Suppressor macrophage (primary cell): ENCODE measurements at regions not wholly inside any gene's neighbourhood (a gene's known extent, or its start where the extent isn't known, plus 50 kb on each side); places are given as distances from the start of the nearest gene placed in this dataset.
A peak's percentile ranks its signal among the peaks of the same experiment; 100 is the strongest.

Experiments
- DNase-seq, 4 experiments: peaks; one replicate each; pipeline ENCODE4 v3.0.0-alpha.2; 2020 to 2022

GRCh38 chr2:57850415-57851130 is 196.0 kb upstream of the VRK2 start:
- no peak for DNase-seq

DNA sequence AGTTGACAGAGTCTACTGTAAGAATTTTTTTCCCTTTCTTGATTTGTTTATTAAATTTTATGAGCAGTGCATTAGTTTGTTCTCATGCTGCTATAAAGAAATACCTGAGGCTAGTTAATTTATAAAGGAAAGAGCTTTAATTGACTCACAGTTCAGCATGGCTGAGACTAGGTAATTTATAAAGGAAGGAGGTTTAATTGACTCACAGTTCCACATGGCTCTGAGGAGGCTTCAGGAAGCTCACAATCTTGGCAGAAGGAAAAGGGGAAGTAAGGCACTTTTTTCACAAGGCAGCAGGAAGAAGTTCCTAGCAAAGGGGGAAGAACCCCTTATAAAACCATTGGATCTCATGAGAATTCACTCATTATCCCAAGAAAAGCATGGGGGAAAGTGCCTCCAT is 191.4 kb upstream of the VRK2 start:
- peak in 3 of 4 experiments; percentile 34 to 46 (median 45) for DNase-seq

- no peak for DNase-seq
These were observed 186.9 kb upstream of the VRK2 start for GRCh38 chr2:57859755-57860154.

DNA sequence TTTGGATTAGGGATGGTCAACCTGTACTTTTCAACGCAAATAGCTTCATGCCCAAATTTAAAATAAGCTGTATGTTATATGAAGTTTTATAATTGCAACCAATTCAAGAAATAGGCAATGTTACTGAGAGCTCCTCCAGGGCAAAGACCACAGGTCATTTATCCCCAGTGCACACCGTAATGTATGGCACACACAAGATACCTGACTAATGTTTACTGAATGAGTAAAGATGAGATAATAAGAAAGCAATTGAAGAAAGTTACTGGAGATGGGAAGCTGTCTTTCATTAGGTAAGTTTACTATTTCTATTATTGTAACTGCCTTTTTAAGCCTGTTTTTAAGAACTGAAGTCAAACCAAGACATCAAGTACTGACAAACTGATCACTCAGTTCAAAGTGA is 184.5 kb upstream of the VRK2 start:
- no peak for DNase-seq

GRCh38 chr2:57862727-57863126 is 183.9 kb upstream of the VRK2 start:
- no peak for DNase-seq

- no peak for DNase-seq
These were observed 181.7 kb upstream of the VRK2 start for GRCh38 chr2:57864926-57865325.

DNA sequence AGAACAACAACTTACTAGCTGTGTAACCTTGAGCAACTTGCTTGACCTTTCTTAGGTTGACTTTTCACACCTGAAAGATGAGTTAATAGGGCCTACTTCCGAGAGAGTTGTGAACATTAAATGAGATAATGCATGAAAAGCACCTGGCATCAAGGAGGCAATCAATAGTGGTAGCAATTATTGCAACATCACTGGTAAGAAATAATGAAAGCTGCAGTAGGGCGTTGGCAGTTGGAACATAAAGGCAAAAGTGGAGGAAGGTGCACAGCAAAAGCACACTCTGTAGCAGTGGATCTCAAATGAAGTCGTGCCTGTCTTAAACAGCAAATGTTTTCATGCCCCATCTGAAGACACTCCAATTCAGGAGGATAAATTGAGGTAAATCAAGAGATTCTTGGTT is 178.9 kb upstream of the VRK2 start:
- DNase-seq: no peak

- no peak for DNase-seq
These were observed 177.9 kb upstream of the VRK2 start for GRCh38 chr2:57868619-57869139.

GRCh38 chr2:57869758-57870344 is 176.8 kb upstream of the VRK2 start:
- DNase-seq: no peak

- DNase-seq: peak in 2 of 4 experiments; percentile 11 to 40
These were observed 170.3 kb upstream of the VRK2 start for GRCh38 chr2:57876313-57876712.

DNA sequence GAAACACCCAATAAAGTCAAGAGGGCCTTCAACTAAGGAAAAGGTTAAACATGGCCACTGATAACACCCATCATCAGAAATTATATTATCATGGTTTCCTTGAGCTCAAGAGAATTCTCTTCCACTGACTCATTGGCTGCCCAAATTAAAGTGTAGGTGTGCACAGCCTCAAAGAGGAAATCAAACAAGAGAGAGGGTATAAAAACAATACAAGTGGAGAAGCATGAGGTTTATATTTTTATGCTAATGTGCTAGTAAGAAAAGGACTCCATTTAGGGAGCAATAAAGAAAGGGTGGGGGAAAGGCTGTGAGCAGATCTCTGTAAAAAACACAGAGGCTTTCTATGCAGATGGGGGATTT is 168.8 kb upstream of the VRK2 start:
- DNase-seq: no peak

- no peak for DNase-seq
These were observed 168.3 kb upstream of the VRK2 start for GRCh38 chr2:57878171-57878865.

DNA sequence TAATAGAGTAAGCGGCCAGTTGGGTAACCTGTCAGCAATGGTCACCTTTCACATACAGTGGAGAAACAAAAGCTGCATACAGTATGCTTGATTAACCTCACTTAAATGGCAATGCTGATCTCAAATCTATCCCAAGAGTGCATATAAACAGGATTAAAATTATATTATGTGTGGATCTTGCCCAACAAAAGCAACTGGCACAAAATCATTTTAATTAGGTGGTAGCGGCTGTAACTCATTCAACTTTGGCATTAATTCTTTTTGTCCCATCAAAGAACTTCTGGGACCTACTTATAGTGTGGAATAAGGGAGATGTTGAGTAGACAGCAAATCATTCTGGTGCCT is 167.8 kb upstream of the VRK2 start:
- DNase-seq: no peak

GRCh38 chr2:57880446-57880845 is 166.2 kb upstream of the VRK2 start:
- no peak for DNase-seq

DNA sequence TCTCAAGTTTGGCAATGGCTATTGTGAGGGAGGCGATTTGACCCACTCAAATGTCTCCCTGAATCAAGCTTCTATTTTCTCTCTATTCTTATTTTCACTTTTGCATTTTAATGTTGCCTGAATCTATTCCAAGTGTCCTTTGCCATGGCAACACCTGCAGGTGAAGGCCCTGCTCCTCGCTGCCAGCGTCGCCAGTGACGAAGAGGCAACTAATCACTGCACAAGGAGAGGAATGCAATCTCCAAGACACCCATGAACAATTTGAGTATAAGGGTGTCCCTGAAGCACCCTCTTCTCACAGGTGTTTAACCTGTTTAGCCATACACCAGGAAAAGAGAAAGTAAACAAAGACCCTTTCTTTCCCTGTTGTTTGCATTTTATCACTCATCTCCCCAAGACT is 165.6 kb upstream of the VRK2 start:
- DNase-seq: no peak

DNA sequence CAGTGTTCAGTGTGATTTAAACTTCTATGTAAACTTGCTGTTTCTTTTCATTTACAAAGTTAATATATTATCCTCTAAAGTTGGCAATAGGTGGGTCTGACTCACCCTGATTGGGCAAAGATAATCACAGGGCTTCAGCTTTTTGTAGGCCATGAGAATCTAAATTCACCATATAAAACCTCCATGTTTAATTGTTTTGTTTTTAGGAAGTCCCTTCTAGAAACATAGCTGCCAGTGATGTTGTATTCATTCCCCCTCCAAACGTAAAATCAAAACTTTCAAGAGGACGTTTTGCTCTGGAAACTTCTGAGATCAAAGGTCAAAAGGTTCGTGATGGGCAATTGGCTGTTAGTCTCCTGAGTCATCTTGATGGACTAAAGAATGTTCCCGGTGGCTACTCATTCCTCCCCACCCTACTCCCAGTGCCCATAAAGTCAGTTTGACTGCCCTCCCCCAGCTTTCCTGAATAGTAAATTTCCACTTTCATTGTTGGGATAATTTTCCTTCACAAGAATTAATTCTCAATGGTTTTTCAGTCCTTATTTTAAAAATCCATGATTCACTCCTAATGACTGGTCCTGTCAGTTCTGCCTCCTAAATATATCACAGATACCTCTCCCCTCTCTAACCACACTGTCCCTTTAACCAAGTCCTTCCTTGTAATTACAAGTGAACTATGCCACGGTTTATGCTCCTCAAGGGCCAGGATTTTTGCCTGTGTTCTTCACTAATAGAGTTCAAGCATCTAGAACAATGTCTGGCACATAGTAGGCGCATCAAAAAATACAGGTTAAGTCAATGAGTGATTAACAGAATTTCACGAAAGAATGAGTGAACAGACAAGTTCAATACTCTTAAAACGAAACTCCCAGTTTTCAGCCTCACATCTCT is 164.4 kb upstream of the VRK2 start:
- DNase-seq: no peak

DNA sequence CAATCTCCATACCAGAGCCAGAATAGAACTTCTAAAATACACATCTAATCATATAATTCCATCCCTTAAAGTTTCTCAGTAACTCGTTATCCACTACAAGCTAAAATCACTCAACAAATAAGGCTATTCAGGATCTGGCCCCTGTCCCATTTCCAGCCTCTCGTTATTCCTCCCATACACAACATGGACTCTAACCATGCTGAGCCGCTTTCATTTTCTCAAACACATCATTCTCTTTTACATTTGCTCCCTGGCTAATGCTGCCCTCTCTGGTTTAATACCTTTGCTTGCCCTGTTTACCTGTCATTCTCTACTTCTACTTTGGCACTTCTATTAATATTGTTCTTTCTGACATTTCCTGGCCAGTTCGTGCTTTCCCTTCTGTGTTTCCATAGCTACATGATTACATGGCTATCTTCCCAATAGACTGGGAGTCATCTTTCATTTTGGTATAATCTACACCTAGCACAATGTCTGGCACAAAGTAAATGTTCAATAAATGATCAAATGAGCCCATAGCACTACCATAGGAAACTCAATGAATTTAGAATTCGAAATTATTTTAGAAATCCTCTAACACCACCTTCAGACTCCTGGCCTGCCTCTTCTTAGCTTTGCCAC is 163.6 kb upstream of the VRK2 start:
- DNase-seq: no peak

DNA sequence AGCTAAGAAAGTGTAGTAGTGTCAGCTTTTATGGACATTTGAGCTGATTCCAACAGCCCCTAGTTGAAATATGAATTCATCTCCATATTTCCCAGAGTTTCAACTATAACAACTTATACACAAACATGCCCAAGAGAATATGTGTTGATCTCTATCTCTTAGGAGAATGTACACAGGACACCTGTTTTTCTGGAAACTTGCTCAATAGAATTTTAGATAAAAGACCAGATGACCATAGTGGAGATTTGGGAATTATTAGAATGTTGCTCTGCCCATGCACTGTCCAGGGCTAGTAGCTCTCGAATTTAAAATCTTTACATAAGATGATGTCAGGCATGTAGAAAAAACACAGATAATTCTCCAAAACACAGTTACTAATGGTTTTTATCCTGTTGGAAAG is 162.3 kb upstream of the VRK2 start:
- DNase-seq: no peak

GRCh38 chr2:57885742-57886141 is 160.9 kb upstream of the VRK2 start:
- DNase-seq: no peak

GRCh38 chr2:57886161-57886786 is 160.3 kb upstream of the VRK2 start:
- DNase-seq: no peak

DNA sequence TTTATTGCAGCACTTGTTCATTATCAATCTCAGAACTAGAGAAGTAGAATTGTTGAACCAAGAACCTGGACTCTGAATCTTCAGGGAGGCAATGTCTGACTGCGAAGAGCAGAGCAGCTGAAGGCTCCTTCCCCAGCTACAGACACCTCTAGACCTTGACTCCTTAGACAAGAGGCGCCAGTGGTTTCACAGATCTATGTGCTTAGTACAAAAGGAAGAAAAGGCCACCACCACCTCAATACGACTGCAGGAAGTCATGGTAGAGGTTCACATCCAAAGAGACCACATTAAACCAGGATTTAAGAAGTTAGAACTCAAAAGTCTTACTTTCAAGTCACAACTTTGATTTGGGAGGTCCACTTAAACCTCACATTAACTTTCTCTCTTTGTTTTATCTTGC is 158.1 kb upstream of the VRK2 start:
- no peak for DNase-seq

DNA sequence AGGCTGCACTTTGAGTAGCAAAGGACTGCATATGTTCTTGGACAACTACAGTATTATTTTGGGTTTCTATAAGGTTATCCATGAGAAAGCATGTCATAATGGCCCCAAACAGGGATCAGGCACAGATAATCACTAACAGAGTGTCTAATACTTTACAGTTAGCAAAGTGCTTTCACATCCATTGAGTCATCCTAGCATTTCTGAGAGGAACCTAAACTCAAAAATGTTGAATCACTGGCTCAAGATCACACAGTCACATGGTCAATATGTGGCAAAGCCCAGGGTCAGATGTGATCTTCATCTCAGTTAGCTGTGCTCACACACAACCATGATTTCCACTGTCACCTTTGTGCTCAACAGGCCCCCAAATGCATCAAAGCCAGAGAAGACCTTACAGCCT is 156.1 kb upstream of the VRK2 start:
- peak; percentile 48 to 76 (median 68) for DNase-seq
